ENCODE measurements at regions not wholly inside any gene's neighbourhood (a gene's known extent, or its start where the extent isn't known, plus 50 kb on each side); places are given as distances from the start of the nearest gene placed in this dataset.
"Not testable (repeated sequence)": the region's sequence is repeated elsewhere in the genome, so short reads cannot be mapped to it uniquely, and the experiment has no call there.

DNA sequence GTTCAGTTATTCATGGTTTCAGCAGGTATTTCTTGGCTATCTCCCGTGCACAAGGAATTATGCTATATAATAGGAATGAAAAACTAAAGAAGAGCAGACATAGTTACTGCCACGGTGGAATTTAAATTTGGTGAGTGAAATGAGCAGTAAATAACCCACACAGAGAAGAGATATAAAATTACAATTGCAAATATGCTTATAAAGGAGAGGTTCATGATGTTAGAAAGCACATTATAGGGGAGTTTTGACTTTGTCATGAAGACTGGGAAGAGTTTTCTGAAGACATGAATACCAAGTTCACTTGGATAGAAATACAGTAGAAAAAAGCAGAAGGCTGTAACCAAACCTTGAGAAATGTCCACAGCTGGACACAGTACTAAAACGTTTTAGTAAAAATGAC, 712.0 kb upstream of the AADAT start:
- no peak for DNase-seq (ENCODE audit: low read depth)

DNA sequence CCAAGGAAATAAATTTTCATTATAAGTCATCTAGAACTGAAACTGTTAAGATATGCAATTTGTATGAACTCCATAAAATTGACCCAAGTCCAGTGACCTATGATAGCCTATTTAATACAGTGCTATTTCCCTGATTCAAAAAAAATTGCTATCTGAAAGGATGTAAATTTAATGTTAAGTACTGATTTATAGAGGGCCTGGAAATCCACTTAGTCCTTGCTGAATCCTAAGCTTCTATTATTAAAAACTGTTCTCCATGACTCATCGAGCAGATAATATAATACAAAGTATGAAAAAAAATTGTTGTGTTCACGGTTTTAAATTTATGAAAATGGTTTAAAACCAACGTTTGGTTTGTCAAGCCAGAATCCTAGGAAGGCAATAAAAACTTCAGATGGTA, 704.8 kb upstream of the AADAT start:
- DNase-seq (ENCODE audit: low read depth) = no peak

DNA sequence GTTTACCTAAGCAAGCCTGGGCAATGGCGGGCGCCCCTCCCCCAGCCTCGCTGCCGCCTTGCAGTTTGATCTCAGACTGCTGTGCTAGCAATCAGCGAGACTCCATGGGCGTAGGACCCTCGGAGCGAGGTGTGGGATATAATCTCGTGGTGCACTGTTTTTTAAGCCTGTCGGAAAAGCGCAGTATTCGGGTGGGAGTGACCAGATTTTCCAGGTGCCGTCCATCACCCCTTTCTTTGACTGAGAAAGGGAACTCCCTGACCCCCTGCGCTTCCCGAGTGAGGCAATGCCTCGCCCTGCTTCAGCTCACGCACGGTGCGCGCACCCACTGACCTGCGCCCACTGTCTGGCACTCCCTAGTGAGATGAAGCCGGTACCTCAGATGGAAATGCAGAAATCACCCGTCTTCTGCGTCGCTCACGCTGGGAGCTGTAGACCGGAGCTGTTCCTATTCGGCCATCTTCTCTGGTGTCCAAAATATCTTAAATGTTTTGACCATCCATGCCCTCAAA, 698.8 kb upstream of the AADAT start:
- DNase-seq (ENCODE audit: low read depth) = not testable (repeated sequence)

DNA sequence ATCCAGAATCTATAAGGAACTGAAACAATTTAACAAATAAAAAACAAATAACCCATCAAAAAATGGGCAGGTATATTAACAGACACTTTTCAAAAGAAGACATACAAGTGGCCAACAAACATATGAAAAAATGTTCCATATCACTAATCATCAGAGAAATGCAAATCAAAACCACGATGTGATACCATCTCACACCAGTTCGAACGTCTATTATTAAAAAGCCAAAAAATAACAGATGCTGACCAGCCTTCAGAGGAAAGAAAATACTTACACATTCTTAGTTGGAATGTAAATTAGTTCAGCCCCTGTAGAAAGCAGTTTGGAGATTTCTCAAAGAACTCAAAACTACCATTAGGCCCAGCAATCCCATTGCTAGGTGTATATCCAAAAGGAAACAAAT, 687.9 kb upstream of the AADAT start:
- no peak for DNase-seq (ENCODE audit: low read depth)

DNA sequence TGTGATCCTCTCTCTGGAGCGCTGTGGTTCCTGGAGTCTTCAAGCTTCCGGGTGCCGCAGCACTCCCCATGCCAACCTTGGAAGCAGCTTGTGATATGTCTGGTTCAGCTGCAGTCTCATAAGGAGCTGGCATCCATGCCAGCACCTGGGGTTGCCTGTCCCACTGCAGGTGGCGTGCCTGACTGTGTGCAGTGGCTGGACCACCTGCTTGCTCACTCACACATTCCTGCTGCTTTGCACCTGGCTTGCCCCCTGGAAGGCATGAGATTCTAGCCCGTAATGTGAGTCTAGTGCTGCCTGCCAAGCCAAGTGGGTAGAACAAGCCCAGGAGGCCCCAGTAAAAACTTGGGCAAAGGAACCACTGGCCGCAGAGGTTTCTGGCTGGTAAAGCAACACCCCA, 687.2 kb upstream of the AADAT start:
- DNase-seq (ENCODE audit: low read depth) = no peak

DNA sequence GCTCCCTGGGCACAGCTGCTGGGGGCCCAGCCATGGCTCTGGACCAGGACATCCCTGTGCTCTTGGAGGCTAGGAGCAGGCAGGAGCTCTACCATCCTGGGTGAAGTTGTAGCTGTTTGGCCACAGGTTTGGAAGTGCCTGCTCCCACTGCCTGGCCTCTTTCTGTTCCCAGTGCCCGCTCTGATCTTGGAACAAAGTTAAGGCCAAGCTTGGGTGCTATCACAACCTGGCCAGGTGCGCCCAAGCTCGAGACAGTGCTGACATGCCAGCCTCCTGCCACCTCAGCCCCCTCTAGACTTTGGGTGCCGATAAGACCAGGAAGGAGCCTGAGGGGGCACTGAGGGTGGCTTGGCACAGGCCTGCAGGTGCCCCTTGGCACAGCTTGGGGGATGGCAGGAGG, 686.1 kb upstream of the AADAT start:
- no peak for DNase-seq (ENCODE audit: low read depth)

DNA sequence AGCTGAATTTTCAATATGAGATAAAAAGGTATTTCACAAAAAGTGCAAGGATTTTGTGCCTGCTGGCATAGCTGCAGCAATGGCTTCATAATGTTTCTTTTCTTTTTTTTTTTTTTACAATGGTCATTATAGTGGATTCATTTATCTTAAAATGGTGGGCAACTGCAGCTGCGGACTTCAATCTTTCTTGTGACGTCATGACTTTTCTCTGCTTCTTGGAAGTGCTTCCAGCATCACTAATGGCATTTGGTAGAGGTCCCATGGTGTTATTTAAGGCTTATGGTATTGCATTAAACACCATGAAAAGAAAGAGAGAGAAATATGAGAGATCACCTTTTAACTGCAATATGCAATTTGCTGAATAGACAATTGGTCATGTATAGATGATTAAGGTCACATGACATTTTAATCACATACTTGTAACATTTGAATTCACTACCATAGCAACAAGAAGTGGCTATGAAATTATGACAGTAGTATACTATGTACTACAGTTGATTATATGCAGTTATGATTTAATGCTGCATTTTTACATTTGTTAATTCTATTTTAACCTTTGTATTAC, 684.0 kb upstream of the AADAT start:
- DNase-seq (ENCODE audit: low read depth) = no peak

DNA sequence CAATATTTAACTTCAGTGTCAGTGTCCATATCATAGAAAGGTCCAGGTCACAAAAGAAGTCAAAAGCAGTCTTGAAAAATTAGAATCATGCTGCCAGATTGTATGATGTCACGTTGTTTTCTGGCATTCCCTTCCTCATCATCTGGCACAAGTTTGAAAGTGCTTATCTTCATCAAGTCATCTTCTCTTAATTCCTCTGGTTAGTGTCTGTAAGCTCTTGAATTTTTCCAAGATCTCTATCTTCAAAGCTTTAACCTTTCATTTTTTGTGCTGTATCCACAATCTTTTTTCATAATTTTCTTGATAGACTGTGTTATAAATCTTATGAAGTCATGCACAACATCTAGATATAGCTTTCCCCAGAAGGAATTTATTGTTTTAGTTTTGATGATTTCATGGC, 682.7 kb upstream of the AADAT start:
- no peak for DNase-seq (ENCODE audit: low read depth)

DNA sequence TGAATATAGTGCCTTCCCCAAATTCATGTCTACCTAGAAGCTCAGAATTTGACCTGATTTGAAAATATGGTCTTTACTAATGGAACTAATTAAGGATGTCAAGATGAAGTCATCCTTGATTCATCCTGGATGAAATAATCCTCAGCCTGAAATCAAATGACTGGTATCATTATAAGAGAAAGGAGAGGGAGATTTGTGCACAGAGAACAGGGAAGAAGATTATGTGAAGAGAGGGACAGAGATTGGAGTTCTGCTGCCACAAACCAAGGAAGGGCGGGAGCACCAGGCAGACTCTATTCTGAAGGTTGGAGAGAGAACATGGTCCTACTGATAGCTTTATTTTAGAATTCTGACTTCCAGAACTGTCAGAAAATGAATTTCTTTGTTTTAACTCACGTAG, 680.9 kb upstream of the AADAT start:
- no peak for DNase-seq (ENCODE audit: low read depth)

DNA sequence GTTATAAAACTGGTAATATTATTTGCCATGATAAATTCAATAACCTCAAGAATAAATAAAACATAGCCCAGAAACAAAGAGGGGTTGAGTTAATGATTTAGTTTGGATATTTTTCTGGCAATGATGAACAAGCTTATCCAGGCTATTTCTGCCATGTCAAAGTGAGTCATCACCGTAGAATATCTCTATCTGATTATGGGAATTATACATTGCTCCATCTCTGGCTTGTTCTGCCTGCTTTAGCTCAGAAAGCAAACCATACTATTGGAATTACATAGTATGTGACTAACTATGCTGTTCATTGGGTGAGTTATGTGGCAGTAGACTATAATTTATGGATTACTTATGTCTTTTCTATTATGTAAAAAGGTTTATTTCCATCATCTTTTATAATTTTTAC, 680.1 kb upstream of the AADAT start:
- no peak for DNase-seq (ENCODE audit: low read depth)

DNA sequence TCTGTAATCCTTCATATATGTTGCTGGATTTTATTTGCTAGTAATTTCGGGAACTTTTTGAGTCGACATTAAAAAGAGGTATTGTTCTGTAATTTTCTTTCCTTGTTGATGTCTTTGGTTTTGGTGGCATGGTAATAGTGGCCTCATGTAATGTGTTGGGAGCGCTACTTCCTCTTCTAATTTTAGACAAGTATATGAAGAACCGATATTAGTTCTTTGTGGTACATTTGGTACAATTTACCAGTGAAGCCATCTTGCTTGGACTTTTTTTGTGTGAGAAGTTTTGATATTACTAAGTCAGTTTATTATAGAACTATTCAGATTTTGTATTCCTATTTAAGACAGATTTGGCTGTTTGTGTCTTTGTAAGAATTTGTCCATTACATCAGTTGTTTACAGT, 669.2 kb upstream of the AADAT start:
- DNase-seq (ENCODE audit: low read depth) = no peak

DNA sequence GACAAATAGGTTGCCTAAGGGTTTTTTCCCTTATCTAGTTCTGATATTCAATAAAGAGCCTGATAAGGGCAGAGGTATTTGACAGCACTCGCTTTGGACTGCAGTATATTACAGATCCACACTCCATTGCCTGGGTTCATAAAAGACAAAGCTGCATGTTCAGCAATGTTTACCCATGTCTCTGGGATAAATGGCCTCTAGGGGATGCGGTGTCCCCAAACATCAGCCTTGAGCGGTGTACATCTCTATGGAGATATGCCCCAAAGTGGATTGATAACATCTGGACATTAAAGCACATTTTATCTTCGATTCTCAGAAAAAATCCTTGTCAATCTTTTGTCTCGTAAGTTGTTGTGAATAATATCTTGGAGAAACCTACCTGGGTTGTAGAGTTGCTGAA, 660.8 kb upstream of the AADAT start:
- no peak for DNase-seq (ENCODE audit: low read depth)

DNA sequence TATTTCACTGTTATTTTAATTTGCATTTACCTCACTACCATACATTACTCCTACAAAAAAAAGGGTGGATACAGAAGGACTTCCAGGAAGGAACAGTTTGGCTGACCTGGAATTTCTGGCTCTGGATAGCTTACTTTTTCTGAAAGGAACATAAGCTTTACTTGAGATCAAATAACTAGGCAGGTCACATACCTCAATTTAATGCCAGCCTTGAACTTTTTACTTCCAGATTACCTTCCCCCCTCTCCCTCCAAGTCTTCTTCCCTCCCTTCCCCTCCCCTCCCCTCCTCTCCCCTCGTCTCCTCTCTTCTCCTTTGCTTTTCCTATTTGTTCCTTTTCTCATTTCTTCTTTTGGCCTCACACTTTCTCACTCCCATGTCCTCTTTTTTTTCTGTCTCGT, 659.2 kb upstream of the AADAT start:
- DNase-seq (ENCODE audit: low read depth) = no peak

DNA sequence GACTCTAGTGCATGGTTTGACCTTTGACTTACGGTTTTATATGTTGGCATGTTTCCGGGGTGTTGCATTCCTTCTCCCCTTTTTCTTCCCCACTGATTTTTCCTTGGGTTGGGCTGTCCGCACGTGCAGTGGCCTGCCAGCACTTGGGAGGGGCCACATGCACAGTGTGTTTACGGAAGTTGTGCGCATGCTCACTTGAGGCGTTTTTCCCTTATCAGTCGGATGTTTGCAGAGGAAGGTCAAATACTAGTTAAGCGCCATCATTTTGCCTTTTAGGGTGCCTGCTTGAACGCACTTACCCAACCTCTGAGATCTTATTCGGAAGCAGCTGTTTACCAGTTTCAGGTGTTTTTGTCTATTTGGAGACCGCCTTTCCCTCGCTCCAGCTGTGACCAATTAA, 653.9 kb upstream of the AADAT start:
- DNase-seq (ENCODE audit: low read depth) = no peak

DNA sequence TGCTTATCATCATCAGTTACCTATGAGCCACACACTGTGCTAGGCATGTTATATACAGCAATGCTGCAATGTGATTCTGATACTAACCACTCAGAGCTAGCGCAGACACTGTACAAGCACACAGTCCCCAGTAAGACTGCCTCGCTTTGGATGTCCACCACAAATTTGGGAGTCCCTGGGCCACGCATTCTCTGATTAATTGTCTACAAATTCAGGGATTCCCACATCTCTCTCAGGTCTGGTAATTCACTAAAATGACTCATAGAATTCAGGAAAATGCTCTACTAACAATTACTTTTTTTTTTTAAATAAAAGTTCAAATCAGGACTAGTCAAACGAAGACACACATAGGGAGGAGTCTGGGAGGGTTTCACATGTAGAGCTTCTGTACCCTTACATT, 652.1 kb upstream of the AADAT start:
- no peak for DNase-seq (ENCODE audit: low read depth)

DNA sequence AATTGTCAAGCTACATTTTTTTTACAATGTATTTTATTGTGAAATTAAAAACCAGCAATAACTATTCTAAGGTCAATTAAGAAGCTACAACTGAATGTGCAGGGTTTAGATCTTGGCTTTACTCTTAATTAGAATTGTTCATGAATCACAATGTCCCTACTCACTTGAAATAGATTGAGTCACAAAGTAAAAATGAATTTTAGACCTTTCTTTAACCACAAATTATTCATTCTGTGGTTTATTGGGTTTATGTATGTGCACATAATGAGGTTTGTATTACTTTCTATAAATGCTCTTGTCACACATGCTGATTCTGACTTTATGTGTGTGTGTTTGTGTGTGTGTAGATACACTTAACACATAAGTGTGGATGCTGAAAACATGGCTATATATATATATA, 647.0 kb upstream of the AADAT start:
- DNase-seq (ENCODE audit: low read depth) = no peak

DNA sequence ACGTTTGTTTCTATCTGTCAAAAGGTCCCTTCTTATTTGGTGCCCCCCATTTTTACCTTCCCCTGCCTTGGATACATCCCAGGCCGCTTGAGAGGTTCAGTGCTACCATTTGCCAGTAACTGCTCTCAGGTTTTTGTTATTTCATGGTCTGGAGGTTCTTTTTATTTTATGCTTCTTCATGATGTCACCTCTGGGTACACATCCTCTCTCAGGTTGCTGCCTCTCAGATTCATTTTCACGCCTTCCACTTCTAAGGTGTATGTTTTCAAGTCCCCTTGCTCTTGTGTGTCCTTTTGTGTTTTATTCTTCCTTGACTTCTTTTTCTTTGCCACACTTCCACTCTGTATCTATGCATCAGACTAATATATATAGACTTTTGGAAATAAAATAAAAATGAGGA, 640.1 kb upstream of the AADAT start:
- DNase-seq (ENCODE audit: low read depth) = no peak

DNA sequence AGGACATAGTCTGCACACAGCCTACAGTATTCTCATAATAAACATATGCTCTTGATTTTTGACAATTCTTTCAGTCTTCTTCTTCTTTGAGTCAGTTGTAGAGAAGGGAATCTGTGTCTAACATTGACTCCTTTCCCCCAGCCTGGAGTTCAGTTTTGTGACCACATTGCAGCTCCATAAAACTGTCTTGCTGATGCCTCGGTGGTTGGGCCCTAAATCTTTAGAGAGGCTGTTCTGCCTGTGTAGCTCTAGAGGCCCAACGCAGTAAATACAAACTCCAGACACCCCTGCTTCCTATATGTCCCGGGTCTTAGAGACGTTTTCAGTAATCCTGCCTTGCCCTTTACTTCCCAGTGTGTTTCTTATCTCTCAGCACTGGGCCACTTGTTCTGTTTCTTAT, 639.5 kb upstream of the AADAT start:
- DNase-seq (ENCODE audit: low read depth) = no peak

DNA sequence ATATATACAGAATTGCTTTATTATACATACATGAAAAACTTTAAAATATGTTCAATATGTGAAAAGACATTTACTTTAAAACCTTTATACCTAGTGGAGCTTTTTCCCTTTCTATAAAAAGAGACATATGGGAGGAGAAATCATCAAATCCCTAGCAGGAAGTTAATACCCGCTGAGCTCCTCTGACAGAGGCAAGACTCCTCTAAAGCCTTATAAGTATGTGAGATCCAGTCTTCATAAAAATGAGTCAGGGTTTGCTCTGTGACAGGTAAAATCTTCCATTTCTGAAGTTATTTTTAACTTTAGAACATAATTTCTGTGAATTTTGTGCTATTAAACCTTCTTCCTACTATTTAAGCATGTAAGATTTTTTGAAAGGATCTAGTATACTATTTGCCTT, 634.4 kb upstream of the AADAT start:
- no peak for DNase-seq (ENCODE audit: low read depth)

DNA sequence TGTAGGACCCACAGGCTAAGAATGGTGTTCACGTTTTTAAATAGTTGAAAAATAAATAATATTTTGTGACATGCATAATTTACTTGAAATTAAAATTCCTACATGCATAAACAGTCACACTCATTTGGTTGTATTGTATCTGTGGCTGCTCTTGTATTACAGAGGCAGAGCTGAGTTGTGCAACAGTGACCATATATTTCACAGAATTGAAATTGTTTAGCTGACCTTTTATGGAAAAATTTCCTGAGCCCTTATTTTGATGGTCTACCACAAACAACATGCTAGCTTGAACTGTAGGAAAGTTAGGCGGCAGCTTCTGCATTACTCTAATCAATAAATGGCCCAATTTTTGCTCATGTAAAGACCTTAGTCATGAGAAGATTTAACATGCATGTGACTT, 633.4 kb upstream of the AADAT start:
- no peak for DNase-seq (ENCODE audit: low read depth)

DNA sequence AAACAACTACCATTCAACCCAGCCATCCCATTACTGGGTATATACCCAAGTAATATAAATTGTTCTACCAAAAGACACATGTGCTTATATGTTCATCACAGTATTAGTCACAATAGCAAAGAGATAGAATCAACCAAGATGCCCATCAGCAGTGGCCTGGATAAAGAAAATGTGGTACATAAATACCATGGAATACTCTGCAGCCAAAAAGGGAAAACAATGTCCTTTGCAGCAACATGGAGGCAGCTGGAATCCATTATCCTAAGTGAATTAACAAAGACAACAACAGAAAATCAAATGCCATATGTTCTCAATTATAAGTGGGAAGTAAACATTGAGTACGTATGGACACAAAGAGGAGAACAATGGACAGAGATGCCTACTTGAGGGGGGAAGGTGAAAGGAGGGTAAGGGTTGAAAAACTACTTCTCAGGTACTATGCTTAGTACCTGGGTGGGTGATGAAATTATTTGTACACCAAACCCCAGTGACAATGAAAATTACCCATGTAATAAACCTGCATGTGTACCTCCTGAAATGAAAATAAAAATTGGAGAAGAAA, 632.1 kb upstream of the AADAT start:
- DNase-seq (ENCODE audit: low read depth) = no peak

DNA sequence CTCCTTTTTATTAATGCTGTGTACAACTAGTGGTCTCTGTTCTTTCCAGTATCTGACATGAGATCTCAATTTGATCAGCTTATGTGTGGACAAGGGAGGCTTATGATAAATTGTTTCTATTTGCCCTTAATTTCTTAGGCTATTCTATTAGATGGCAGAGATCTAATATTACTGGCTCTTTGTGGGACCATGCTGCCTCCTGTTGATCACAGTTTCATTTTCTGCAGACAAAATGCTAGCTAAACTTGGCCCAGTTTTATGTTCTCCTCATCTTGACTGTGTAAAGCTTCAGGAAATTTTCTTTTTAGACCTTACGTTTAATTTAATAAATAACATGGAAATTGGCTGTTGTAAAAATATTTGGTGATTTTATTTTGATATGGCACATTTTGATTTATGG, 627.1 kb upstream of the AADAT start:
- no peak for DNase-seq (ENCODE audit: low read depth)

DNA sequence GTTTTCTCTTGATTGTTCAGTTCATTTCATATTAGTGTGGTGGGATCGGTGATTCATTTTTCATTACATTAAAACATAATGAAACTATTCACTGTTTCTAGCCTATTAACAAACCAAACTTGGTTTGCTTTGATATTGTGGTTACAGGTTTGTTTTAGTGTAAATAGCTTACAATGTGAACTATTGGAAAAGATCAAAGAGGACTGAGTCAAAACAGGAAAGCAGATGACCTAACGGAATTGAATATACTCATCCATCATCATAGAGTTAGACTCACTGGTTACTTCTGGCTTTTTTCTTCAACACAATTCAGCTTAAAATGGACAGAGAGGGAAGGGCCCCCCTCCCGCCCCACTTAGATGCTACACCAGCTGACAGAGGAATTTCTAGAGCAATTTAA, 616.2 kb upstream of the AADAT start:
- no peak for DNase-seq (ENCODE audit: low read depth)

DNA sequence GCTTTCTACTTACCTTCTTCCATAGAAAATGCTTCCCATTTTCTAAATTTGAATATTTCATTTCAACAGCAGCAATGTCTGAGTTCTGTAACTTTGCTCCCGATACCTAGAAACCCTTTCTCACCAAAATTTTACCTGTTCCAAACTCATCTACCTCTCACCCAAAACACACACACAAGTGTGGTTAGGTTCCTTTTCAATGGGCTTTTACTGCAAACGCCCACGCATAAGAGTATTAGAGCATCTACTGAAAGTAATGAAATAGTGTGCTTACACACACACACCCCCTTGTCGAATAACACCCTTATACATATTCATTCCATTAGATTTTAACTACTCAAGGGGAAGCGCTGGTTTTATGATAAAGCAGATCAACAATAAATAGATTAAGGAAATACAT, 610.3 kb upstream of the AADAT start:
- DNase-seq (ENCODE audit: low read depth) = no peak

Data from M059J (cell line).